HCT116 (cell line): ENCODE measurements at regions not wholly inside any gene's neighbourhood (a gene's known extent, or its start where the extent isn't known, plus 50 kb on each side); places are given as distances from the start of the nearest gene placed in this dataset.

Experiments used
- ATAC-seq: fragments of 200-7000 bp; cut with Tn5 transposase; 2 replicates; pipeline ENCODE4 v1.9.1; 2020; ENCODE audit warnings: mild to moderate bottlenecking, moderate library complexity
- BruUV-seq: library from RNA; stranded (reverse); fragments of 400-500 nt; replicated peaks from 2 replicates; lab custom pipeline; 2021; lab: Mats Ljungman, UMichigan
- CTCF ChIA-PET: fragments of 300-600 bp; sonication (Branson Sonifier 250); formaldehyde crosslinking; loops from one replicate; lab custom pipeline; 2021; ENCODE audit warnings: antibody characterized with exemption; lab: Charles Lee
- POLR2A ChIA-PET: fragments of 300-600, 350-600 bp; sonication (Branson Sonifier 250); formaldehyde crosslinking; loops from one replicate; lab custom pipeline; 2021; ENCODE audit warnings: antibody characterized with exemption; lab: Charles Lee
- RAD21 ChIA-PET, 2 experiments: fragments of 300-600 bp; sonication (Branson Sonifier 250); formaldehyde crosslinking; loops; one replicate each; lab custom pipeline; 2023; ENCODE audit warnings: low total read pairs in 2 of 2; ENCODE audit not compliant: uncharacterized antibody in 2 of 2, unreplicated experiment in 2 of 2, low non-redundant PET in 1 of 2; lab: Charles Lee
- DNase-seq: peaks from one replicate; pipeline ENCODE4 v3.0.0-alpha.2; 2010; ENCODE audit warnings: low read depth, low spot score
- H2AFZ ChIP-seq: fragments of 200-600 bp; shearing (Covaris generic), sonication (generic); 2 replicates; pipeline ENCODE4 v1.6.1; 2017; ENCODE audit warnings: low read depth, mixed run types, mixed read lengths, antibody characterized with exemption, low read length; ENCODE audit not compliant: poor library complexity, severe bottlenecking
- H3K27ac ChIP-seq: 2 replicates; pipeline ENCODE4 v1.5.1; 2012; ENCODE audit warnings: low read depth, low read length
- H3K27me3 ChIP-seq: fragments of 200-600 bp; sonication (generic); 2 replicates; pipeline ENCODE4 v1.6.1; 2016; ENCODE audit warnings: mixed run types, low read length, mixed read lengths; ENCODE audit not compliant: insufficient read depth
- H3K36me3 ChIP-seq, 2 experiments: fragments of 200-500 bp in 1 of 2; fragments of 200-600 bp in 1 of 2; sonication (Bioruptor generic) in 1 of 2; sonication (generic) in 1 of 2; 2 replicates each; pipeline versions ENCODE4 v1.5.1 to v1.6.1; 2014 to 2016; ENCODE audit warnings: low read length in 2 of 2, inconsistent platforms in 1 of 2, mixed read lengths in 1 of 2, mixed run types in 1 of 2; ENCODE audit not compliant: insufficient read depth in 2 of 2, control insufficient read depth in 1 of 2
- H3K4me1 ChIP-seq, 2 experiments: fragments of 200-600 bp in 1 of 2; sonication (generic) in 1 of 2; 2 replicates each; pipeline versions ENCODE4 v1.5.1 to v1.6.1; 2012 to 2017; ENCODE audit warnings: low read length in 2 of 2, inconsistent platforms in 1 of 2, mild to moderate bottlenecking in 1 of 2, mixed read lengths in 1 of 2, mixed run types in 1 of 2, moderate library complexity in 1 of 2; ENCODE audit not compliant: insufficient read depth in 2 of 2, control insufficient read depth in 1 of 2
- H3K4me2 ChIP-seq: fragments of 200-600 bp; sonication (generic); 2 replicates; pipeline ENCODE4 v1.6.1; 2017; ENCODE audit warnings: mixed run types, low read length, mixed read lengths
- H3K4me3 ChIP-seq, 2 experiments: fragments of 200-600 bp in 1 of 2; sonication (generic) in 1 of 2; replicated peaks in 1 of 2; 2 replicates each; pipeline ENCODE4 v1.5.1; 2011 to 2016; ENCODE audit warnings: low read length in 2 of 2, control low read depth in 1 of 2, low read depth in 1 of 2, mild to moderate bottlenecking in 1 of 2, mixed read lengths in 1 of 2, mixed run types in 1 of 2
- H3K79me2 ChIP-seq: fragments of 200-600 bp; sonication (generic); 2 replicates; pipeline ENCODE4 v1.6.1; 2017; ENCODE audit warnings: mild to moderate bottlenecking, mixed run types, low read length, moderate library complexity, mixed read lengths; ENCODE audit not compliant: insufficient read depth
- H3K9ac ChIP-seq: fragments of 200-600 bp; sonication (generic); 2 replicates; pipeline ENCODE4 v1.6.1; 2016; ENCODE audit warnings: low read length, mixed read lengths
- H3K9me2 ChIP-seq: fragments of 200-600 bp; sonication (generic), shearing (Covaris generic); 2 replicates; pipeline ENCODE4 v1.6.1; 2017; ENCODE audit warnings: mixed run types, mild to moderate bottlenecking, moderate library complexity; ENCODE audit not compliant: insufficient read depth
- H3K9me3 ChIP-seq, 2 experiments: fragments of 200-500 bp in 1 of 2; fragments of 200-600 bp in 1 of 2; sonication (Bioruptor generic) in 1 of 2; sonication (generic) in 1 of 2; 2 replicates each; pipeline ENCODE4 v1.6.1; 2014 to 2017; ENCODE audit warnings: low read length in 2 of 2, mixed read lengths in 2 of 2, inconsistent platforms in 1 of 2, low read depth in 1 of 2, mild to moderate bottlenecking in 1 of 2, mixed run types in 1 of 2, moderate library complexity in 1 of 2; ENCODE audit not compliant: control insufficient read depth in 1 of 2, insufficient read depth in 1 of 2
- H4K20me1 ChIP-seq: fragments of 200-600 bp; sonication (generic), shearing (Covaris generic); 2 replicates; pipeline ENCODE4 v1.6.1; 2017; ENCODE audit warnings: mixed run types, mild to moderate bottlenecking, moderate library complexity; ENCODE audit not compliant: insufficient read depth
- CBX3 ChIP-seq: IDR thresholded peaks from 2 replicates; pipeline ENCODE4 v1.6.1; 2012; ENCODE audit warnings: low read depth
- CEBPB ChIP-seq: IDR thresholded peaks from 2 replicates; pipeline ENCODE4 v1.6.1; 2012; ENCODE audit warnings: low read depth
- ELF1 ChIP-seq: IDR thresholded peaks from 2 replicates; pipeline ENCODE4 v1.6.1; 2012; ENCODE audit warnings: low read depth, borderline replicate concordance
- EZH2 ChIP-seq: fragments of 200-600 bp; sonication (generic); IDR thresholded peaks from 2 replicates; pipeline ENCODE4 v1.6.1; 2017; ENCODE audit warnings: antibody characterized with exemption, mixed run types
- FOSL1 ChIP-seq: IDR thresholded peaks from 2 replicates; pipeline ENCODE4 v1.6.1; 2012; ENCODE audit warnings: low read depth
- REST ChIP-seq: IDR thresholded peaks from 2 replicates; pipeline ENCODE4 v1.6.1; 2012; ENCODE audit warnings: low read depth
- SIN3A ChIP-seq: IDR thresholded peaks from 2 replicates; pipeline ENCODE4 v1.6.1; 2012; ENCODE audit warnings: low read depth
- ZBTB33 ChIP-seq: IDR thresholded peaks from 2 replicates; pipeline ENCODE4 v1.6.1; 2011; ENCODE audit warnings: mild to moderate bottlenecking, low read length, moderate library complexity; ENCODE audit not compliant: insufficient replicate concordance; ENCODE audit errors: extremely low read depth
- ZFX ChIP-seq: fragments of 450-650 bp; IDR thresholded peaks from 2 replicates; pipeline ENCODE4 v1.6.1; 2017
- intact Hi-C: fragments of 100-400 bp; cut with micrococcal nuclease; formaldehyde crosslinking; loops from 2 replicates; pipeline ENCODE4 v1.10.0; 2022

GRCh38 chr1:209443975-209444651, 139.4 kb upstream of the CAMK1G start:
- Histone ChIP-seq H3K36me3 (no peaks in the 10 kb centered on the region), H3K9me3 (no peaks in the 10 kb centered on the region), H3K9me2 (no peaks in the 10 kb centered on the region), H3K4me1 (no peaks in the 10 kb centered on the region), H3K27me3 (peaks cover 14% of the 10 kb centered on the region; the same call in 1 of the 2 replicates), H3K9ac (no peak overlapping the region), H2AFZ (no peak overlapping the region), H3K4me3 (no peak overlapping the region), H3K79me2 (no peaks in the 10 kb centered on the region), H3K4me2 (no peak overlapping the region), H4K20me1 (no peaks in the 10 kb centered on the region), H3K27ac (no peak overlapping the region)
- no TSS peak for BruUV-seq
- CTCF ChIA-PET: no interaction called here
- ATAC-seq (no peak), DNase-seq (no peak)
- POLR2A ChIA-PET: no interaction called here
- intact Hi-C loops: loop anchor here (10.0 kb wide), 1 partner anchor 59 kb away; no protein-coding TSS in a partner anchor
- RAD21 ChIA-PET: no interaction called here
- TF ChIP-seq ZFX (no peak), EZH2 (no peak), FOSL1 (no peak), CBX3 (no peak), REST (no peak), ELF1 (no peak), SIN3A (no peak), ZBTB33 (no peak), CEBPB (no peak)
